ENCODE measurements at regions not wholly inside any gene's neighbourhood (a gene's known extent, or its start where the extent isn't known, plus 50 kb on each side); places are given as distances from the start of the nearest gene placed in this dataset.
"Not testable (repeated sequence)": the region's sequence is repeated elsewhere in the genome, so short reads cannot be mapped to it uniquely, and the experiment has no call there.

- no peak overlapping the region for H2AFZ ChIP-seq (ENCODE audit: low read depth, low read length)
- peaks cover 12% of the 10 kb centered on the region for H3K9me3 ChIP-seq (ENCODE audit: insufficient read depth, low read depth, low read length)
- no peak overlapping the region for H3K4me2 ChIP-seq (ENCODE audit: low read length)
- DNase-seq (ENCODE audit: low read depth) (no peak), FAIRE-seq (no peak)
- no peaks in the 10 kb centered on the region for H3K36me3 ChIP-seq (ENCODE audit: insufficient read depth, low read length)
- Mint-ChIP-seq H3K4me1 (ENCODE audit: low read depth, unreplicated experiment) (peaks cover 25% of the 10 kb centered on the region), H3K4me3 (ENCODE audit: unreplicated experiment) (no peak overlapping the region), H3K36me3 (ENCODE audit: low read depth, unreplicated experiment) (peaks cover 2% of the 10 kb centered on the region), H3K9me3 (ENCODE audit: unreplicated experiment) (peaks cover 24% of the 10 kb centered on the region), H3K27ac (ENCODE audit: unreplicated experiment) (no peak overlapping the region), H3K27me3 (ENCODE audit: low read depth, unreplicated experiment) (no peaks in the 10 kb centered on the region)
- H3K27me3 ChIP-seq (ENCODE audit: insufficient read depth, low read length) = no peaks in the 10 kb centered on the region
- no peak overlapping the region for H3K4me3 ChIP-seq (ENCODE audit: insufficient read depth, low read depth, low read length)
- no peak for TF ChIP-seq EZH2 (IDR thresholded peaks at IDR 0.05; ENCODE audit: insufficient read depth, low read length)
- TF ChIP-seq CTCF (IDR thresholded peaks at IDR 0.05; ENCODE audit: insufficient read depth, low read depth, low read length) = no peak
- H3K27ac ChIP-seq (ENCODE audit: low read depth, low read length) = no peak overlapping the region
- no peaks in the 10 kb centered on the region for H3K79me2 ChIP-seq (ENCODE audit: insufficient read depth, low read length)
- no peaks in the 10 kb centered on the region for H4K20me1 ChIP-seq (ENCODE audit: insufficient read depth, low read length)
- H3K9ac ChIP-seq (ENCODE audit: low read length) = no peak overlapping the region
- H3K4me1 ChIP-seq (ENCODE audit: insufficient read depth, low read length) = peaks cover 4% of the 10 kb centered on the region
Observed at GRCh38 chr6:140341272-140341671, 966.8 kb upstream of the CITED2 start.

GRCh38 chr6:140340795-140341194 lies 966.3 kb upstream of the CITED2 start:
- H4K20me1 ChIP-seq (ENCODE audit: insufficient read depth, low read length) = no peaks in the 10 kb centered on the region
- peaks cover 4% of the 10 kb centered on the region for H3K4me1 ChIP-seq (ENCODE audit: insufficient read depth, low read length)
- H3K4me2 ChIP-seq (ENCODE audit: low read length) = no peak overlapping the region
- H3K27me3 ChIP-seq (ENCODE audit: insufficient read depth, low read length) = no peaks in the 10 kb centered on the region
- FAIRE-seq (no peak), DNase-seq (ENCODE audit: low read depth) (no peak)
- peaks cover 24% of the 10 kb centered on the region for H3K9me3 Mint-ChIP-seq (ENCODE audit: unreplicated experiment)
- H3K9me3 ChIP-seq (ENCODE audit: insufficient read depth, low read depth, low read length) = peaks cover 12% of the 10 kb centered on the region
- no peak overlapping the region for H3K9ac ChIP-seq (ENCODE audit: low read length)
- no peak for TF ChIP-seq CTCF (IDR thresholded peaks at IDR 0.05; ENCODE audit: insufficient read depth, low read depth, low read length)
- H3K27ac Mint-ChIP-seq (ENCODE audit: unreplicated experiment) = no peak overlapping the region
- H3K4me3 Mint-ChIP-seq (ENCODE audit: unreplicated experiment) = no peak overlapping the region
- H3K27me3 Mint-ChIP-seq (ENCODE audit: low read depth, unreplicated experiment) = no peaks in the 10 kb centered on the region
- H3K4me3 ChIP-seq (ENCODE audit: insufficient read depth, low read depth, low read length) = no peak overlapping the region
- H2AFZ ChIP-seq (ENCODE audit: low read depth, low read length) = no peak overlapping the region
- H3K36me3 ChIP-seq (ENCODE audit: insufficient read depth, low read length) = no peaks in the 10 kb centered on the region
- no peaks in the 10 kb centered on the region for H3K79me2 ChIP-seq (ENCODE audit: insufficient read depth, low read length)
- H3K36me3 Mint-ChIP-seq (ENCODE audit: low read depth, unreplicated experiment) = peaks cover 2% of the 10 kb centered on the region
- H3K27ac ChIP-seq (ENCODE audit: low read depth, low read length) = no peak overlapping the region
- H3K4me1 Mint-ChIP-seq (ENCODE audit: low read depth, unreplicated experiment) = peaks cover 21% of the 10 kb centered on the region

DNA sequence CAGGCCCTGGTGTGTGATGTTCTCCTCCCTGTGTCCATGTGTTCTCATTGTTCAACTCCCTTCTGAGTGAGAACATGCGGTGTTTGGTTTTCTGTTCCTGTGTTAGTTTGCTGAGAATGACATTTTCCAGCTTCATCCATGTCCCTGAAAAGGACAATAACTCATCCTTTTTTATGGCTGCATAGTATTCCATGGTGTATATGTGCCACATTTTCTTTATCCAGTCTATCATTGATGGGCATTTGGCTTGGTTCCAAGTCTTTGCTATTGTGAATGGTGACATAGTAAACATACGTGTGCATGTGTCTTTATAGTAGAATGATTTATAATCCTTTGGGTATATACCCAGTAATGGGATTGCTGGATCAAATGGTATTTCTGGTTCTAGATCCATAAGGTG lies 964.6 kb upstream of the CITED2 start:
- H3K4me3 ChIP-seq (ENCODE audit: insufficient read depth, low read depth, low read length); H4K20me1 ChIP-seq (ENCODE audit: insufficient read depth, low read length); H3K4me3 Mint-ChIP-seq (ENCODE audit: unreplicated experiment); DNase-seq (ENCODE audit: low read depth); H3K9ac ChIP-seq (ENCODE audit: low read length); H3K27ac ChIP-seq (ENCODE audit: low read depth, low read length); H3K27ac Mint-ChIP-seq (ENCODE audit: unreplicated experiment); H3K36me3 ChIP-seq (ENCODE audit: insufficient read depth, low read length); FAIRE-seq; H3K27me3 Mint-ChIP-seq (ENCODE audit: low read depth, unreplicated experiment); H3K4me1 Mint-ChIP-seq (ENCODE audit: low read depth, unreplicated experiment); H3K4me1 ChIP-seq (ENCODE audit: insufficient read depth, low read length); H3K36me3 Mint-ChIP-seq (ENCODE audit: low read depth, unreplicated experiment); H3K79me2 ChIP-seq (ENCODE audit: insufficient read depth, low read length); H3K4me2 ChIP-seq (ENCODE audit: low read length); H3K27me3 ChIP-seq (ENCODE audit: insufficient read depth, low read length); H2AFZ ChIP-seq (ENCODE audit: low read depth, low read length): not testable (repeated sequence)
- H3K9me3 Mint-ChIP-seq (ENCODE audit: unreplicated experiment) = peaks cover 24% of the 10 kb centered on the region
- peaks cover 12% of the 10 kb centered on the region for H3K9me3 ChIP-seq (ENCODE audit: insufficient read depth, low read depth, low read length)
